ENCODE measurements at regions not wholly inside any gene's neighbourhood (a gene's known extent, or its start where the extent isn't known, plus 50 kb on each side); places are given as distances from the start of the nearest gene placed in this dataset.

DNA sequence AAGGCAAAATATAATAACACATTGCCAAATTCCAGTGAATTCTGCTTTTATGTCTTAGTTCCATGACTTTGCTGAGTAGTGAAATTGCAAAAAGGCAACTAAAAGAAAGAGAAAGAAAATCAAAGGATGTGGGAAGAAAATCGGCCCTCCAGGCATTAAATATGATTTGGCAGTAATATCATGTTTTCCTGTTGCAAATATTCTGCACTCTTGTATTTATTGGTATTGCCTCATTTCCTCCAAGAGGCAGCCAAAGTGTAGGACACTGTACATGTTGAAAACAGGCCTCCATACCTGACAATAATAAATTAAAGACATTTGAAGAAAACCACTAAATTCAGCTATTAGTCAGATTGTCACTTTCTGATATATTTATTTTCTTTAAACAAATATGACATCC is 460.0 kb upstream of the NOX3 start:
- TF ChIP-seq, protein P1, sequence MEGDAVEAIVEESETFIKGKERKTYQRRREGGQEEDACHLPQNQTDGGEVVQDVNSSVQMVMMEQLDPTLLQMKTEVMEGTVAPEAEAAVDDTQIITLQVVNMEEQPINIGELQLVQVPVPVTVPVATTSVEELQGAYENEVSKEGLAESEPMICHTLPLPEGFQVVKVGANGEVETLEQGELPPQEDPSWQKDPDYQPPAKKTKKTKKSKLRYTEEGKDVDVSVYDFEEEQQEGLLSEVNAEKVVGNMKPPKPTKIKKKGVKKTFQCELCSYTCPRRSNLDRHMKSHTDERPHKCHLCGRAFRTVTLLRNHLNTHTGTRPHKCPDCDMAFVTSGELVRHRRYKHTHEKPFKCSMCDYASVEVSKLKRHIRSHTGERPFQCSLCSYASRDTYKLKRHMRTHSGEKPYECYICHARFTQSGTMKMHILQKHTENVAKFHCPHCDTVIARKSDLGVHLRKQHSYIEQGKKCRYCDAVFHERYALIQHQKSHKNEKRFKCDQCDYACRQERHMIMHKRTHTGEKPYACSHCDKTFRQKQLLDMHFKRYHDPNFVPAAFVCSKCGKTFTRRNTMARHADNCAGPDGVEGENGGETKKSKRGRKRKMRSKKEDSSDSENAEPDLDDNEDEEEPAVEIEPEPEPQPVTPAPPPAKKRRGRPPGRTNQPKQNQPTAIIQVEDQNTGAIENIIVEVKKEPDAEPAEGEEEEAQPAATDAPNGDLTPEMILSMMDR (IDR thresholded peaks at IDR 0.05) = no peak
- no peak for TF ChIP-seq POLR2A (IDR thresholded peaks at IDR 0.05)
- TF ChIP-seq EP300 (IDR thresholded peaks at IDR 0.05) = no peak
- TF ChIP-seq POLR2AphosphoS5 (IDR thresholded peaks at IDR 0.05) = no peak
- 29 to 46% methylated on average over 1 of the region's 1 CpG for WGBS, 2 donors
- no peaks in the 10 kb centered on the region for H3K4me1 ChIP-seq
- H3K27me3 ChIP-seq = no peaks in the 10 kb centered on the region
- no peak for ATAC-seq (ENCODE audit: low FRiP score in 2 of 2)
- H3K9me3 ChIP-seq = no peaks in the 10 kb centered on the region
- H3K36me3 ChIP-seq = no peaks in the 10 kb centered on the region
- no peak overlapping the region for H3K4me3 ChIP-seq
- no peak overlapping the region for H3K27ac ChIP-seq
- DNase-seq = no peak

DNA sequence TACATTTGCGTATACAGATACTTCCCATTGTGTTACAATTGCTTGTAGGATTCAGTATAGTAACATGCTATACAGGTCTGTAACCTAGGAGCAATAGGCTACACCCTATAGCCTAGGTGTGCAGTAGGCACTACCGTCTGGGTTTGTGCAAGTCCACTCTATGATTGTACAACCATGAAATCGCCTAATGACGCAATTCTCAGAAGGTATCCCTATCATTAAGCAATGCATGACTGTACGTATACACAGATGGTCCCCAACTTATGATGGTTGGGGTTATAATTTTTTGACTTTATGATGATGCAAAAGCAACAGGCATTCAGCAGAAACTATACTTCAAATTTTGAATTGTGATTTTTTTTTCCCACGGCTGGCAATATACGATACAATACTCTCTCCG is 458.2 kb upstream of the NOX3 start:
- 92 to 93% methylated on average over 8 of the region's 8 CpGs for WGBS, 2 donors
- ATAC-seq (ENCODE audit: low FRiP score in 2 of 2) = no peak

DNA sequence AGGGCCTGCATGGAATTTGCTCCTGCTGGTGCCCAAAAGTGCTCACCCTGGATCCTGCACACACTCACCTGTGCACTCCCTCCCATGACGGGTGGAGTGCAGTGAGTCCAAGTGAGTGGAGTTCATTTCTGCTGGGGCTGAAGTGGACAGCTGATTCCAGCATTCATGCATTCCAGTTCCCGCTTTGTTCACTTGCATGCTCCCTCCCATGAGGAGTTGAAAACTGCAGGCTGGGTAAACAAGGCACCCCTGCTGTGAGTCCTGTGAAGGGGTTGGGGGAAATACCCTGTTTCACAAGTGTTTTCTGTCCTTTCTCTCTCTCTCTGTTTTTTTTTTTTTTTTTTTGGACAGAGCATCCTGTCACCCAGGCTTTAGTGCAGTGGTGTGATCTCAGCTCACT is 454.1 kb upstream of the NOX3 start:
- Histone ChIP-seq H3K9me3 (peaks cover 0 to 8% (median 2%) of the 10 kb centered on the region in 4 donors), H3K27me3 (no peaks in the 10 kb centered on the region), H3K27ac (no peak overlapping the region), H3K4me3 (no peak overlapping the region), H3K36me3 (no peaks in the 10 kb centered on the region), H3K4me1 (no peaks in the 10 kb centered on the region)
- ATAC-seq (ENCODE audit: low FRiP score in 2 of 2) = no peak
- DNase-seq = no peak
- 77 to 100% methylated on average over 1 to 2 of the region's 2 CpGs for WGBS, 2 donors
- TF ChIP-seq EP300 (IDR thresholded peaks at IDR 0.05) (no peak), POLR2AphosphoS5 (IDR thresholded peaks at IDR 0.05) (no peak), POLR2A (IDR thresholded peaks at IDR 0.05) (no peak)
- TF ChIP-seq, protein P1 (IDR thresholded peaks at IDR 0.05) = no peak

More for the DNA sequence above, 458.2 kb upstream of the NOX3 start:
- no peaks in the 10 kb centered on the region for H3K27me3 ChIP-seq
- TF ChIP-seq, protein P1 (IDR thresholded peaks at IDR 0.05) = no peak
- no peak for TF ChIP-seq POLR2AphosphoS5 (IDR thresholded peaks at IDR 0.05)
- TF ChIP-seq EP300 (IDR thresholded peaks at IDR 0.05) = no peak
- TF ChIP-seq POLR2A (IDR thresholded peaks at IDR 0.05) = no peak
- H3K27ac ChIP-seq = no peak overlapping the region
- peaks cover 0 to 8% (median 2%) of the 10 kb centered on the region in 4 donors for H3K9me3 ChIP-seq
- H3K36me3 ChIP-seq = no peaks in the 10 kb centered on the region
- no peak overlapping the region for H3K4me3 ChIP-seq
- no peaks in the 10 kb centered on the region for H3K4me1 ChIP-seq
- DNase-seq = no peak

- no peak for TF ChIP-seq EP300 (IDR thresholded peaks at IDR 0.05)
- TF ChIP-seq, protein P1 (IDR thresholded peaks at IDR 0.05) = no peak
- no peak for TF ChIP-seq POLR2AphosphoS5 (IDR thresholded peaks at IDR 0.05)
- TF ChIP-seq POLR2A (IDR thresholded peaks at IDR 0.05) = no peak
- no peaks in the 10 kb centered on the region for H3K4me1 ChIP-seq
- no peak for DNase-seq
- no peaks in the 10 kb centered on the region for H3K36me3 ChIP-seq
- H3K27ac ChIP-seq = no peak overlapping the region
- no peak overlapping the region for H3K4me3 ChIP-seq
- no peak for ATAC-seq (ENCODE audit: low FRiP score in 2 of 2)
- no peaks in the 10 kb centered on the region for H3K9me3 ChIP-seq
- H3K27me3 ChIP-seq = no peaks in the 10 kb centered on the region
- whole genome bisulfite sequencing, 2 donors = 78 to 82% methylated on average over 3 of the region's 3 CpGs
Observed at GRCh38 chr6:155895641-155896040, 440.0 kb upstream of the NOX3 start.

DNA sequence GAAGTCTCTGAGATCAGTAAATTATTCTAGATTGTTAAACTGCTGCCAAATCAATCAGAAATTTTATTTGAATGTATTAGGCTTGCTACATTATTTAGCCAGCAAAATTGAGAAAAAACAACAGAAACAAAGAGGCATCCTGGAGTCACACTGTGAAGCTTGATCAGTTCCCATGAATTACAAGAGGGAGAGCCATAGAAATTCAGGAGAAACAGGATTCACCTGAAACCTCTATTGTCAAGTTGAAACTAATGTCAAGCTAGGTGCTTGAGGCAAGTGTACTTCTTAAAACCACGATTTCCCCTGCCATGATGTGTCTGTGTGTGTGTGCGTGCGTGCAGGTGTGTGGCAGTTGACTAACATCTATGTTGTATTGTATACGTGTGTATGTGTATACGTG is 439.1 kb upstream of the NOX3 start:
- 82 to 84% methylated on average over 5 of the region's 5 CpGs for WGBS, 2 donors
- no peak for DNase-seq
- ATAC-seq (ENCODE audit: low FRiP score in 2 of 2) = no peak
- H3K36me3 ChIP-seq = no peaks in the 10 kb centered on the region
- no peak for TF ChIP-seq POLR2AphosphoS5 (IDR thresholded peaks at IDR 0.05)
- TF ChIP-seq POLR2A (IDR thresholded peaks at IDR 0.05) = no peak
- TF ChIP-seq EP300 (IDR thresholded peaks at IDR 0.05) = no peak
- TF ChIP-seq, protein P1 (IDR thresholded peaks at IDR 0.05) = no peak
- H3K27me3 ChIP-seq = no peaks in the 10 kb centered on the region
- H3K4me1 ChIP-seq = no peaks in the 10 kb centered on the region
- H3K4me3 ChIP-seq = no peak overlapping the region
- H3K27ac ChIP-seq = no peak overlapping the region
- no peaks in the 10 kb centered on the region for H3K9me3 ChIP-seq

Measured in upper lobe of left lung (tissue), 6 donors.